ENCODE measurements at regions not wholly inside any gene's neighbourhood (a gene's known extent, or its start where the extent isn't known, plus 50 kb on each side); places are given as distances from the start of the nearest gene placed in this dataset.

GRCh38 chr9:117809751-117810150 is 105.5 kb downstream of the TLR4 start:
- Histone ChIP-seq H3K27me3 (ENCODE audit: control insufficient read depth, insufficient read depth, low read length) (no peaks in the 10 kb centered on the region), H3K36me3 (ENCODE audit: control insufficient read depth, insufficient read depth, low read length) (no peaks in the 10 kb centered on the region), H3K4me3 (ENCODE audit: low read depth, low read length) (no peak overlapping the region)
- ChIA-PET POLR2A (no interaction called here), CTCF (no interaction called here)
- DNase-seq (ENCODE audit: low read depth) = no peak
- TF ChIP-seq CTCF (IDR thresholded peaks at IDR 0.05; ENCODE audit: insufficient read depth, low read depth, low read length) = no peak

- POLR2A ChIA-PET = no interaction called here
- no peaks in the 10 kb centered on the region for H3K27me3 ChIP-seq (ENCODE audit: control insufficient read depth, insufficient read depth, low read length)
- CTCF ChIA-PET = interaction anchor here (1.3 kb wide), 1 partner anchor 10 kb away, joined by 3 read pairs; no protein-coding TSS in a partner anchor
- TF ChIP-seq CTCF (IDR thresholded peaks at IDR 0.05; ENCODE audit: insufficient read depth, low read depth, low read length) = no peak
- no peaks in the 10 kb centered on the region for H3K36me3 ChIP-seq (ENCODE audit: control insufficient read depth, insufficient read depth, low read length)
- no peak for DNase-seq (ENCODE audit: low read depth)
- H3K4me3 ChIP-seq (ENCODE audit: low read depth, low read length) = no peak overlapping the region
These were observed 111.1 kb downstream of the TLR4 start for GRCh38 chr9:117815315-117815714.

- ChIA-PET CTCF (no interaction called here), POLR2A (no interaction called here)
- DNase-seq (ENCODE audit: low read depth) = no peak
- no peak for TF ChIP-seq CTCF (IDR thresholded peaks at IDR 0.05; ENCODE audit: insufficient read depth, low read depth, low read length)
- no peak overlapping the region for H3K4me3 ChIP-seq (ENCODE audit: low read depth, low read length)
- no peaks in the 10 kb centered on the region for H3K27me3 ChIP-seq (ENCODE audit: control insufficient read depth, insufficient read depth, low read length)
- no peaks in the 10 kb centered on the region for H3K36me3 ChIP-seq (ENCODE audit: control insufficient read depth, insufficient read depth, low read length)
These were observed 111.7 kb downstream of the TLR4 start for GRCh38 chr9:117815948-117816347.

GRCh38 chr9:117821954-117822353 is 117.8 kb downstream of the TLR4 start:
- no peak overlapping the region for H3K4me3 ChIP-seq (ENCODE audit: low read depth, low read length)
- DNase-seq (ENCODE audit: low read depth) = no peak
- CTCF ChIA-PET = no interaction called here
- H3K36me3 ChIP-seq (ENCODE audit: control insufficient read depth, insufficient read depth, low read length) = no peaks in the 10 kb centered on the region
- H3K27me3 ChIP-seq (ENCODE audit: control insufficient read depth, insufficient read depth, low read length) = no peaks in the 10 kb centered on the region; the same call in 1 of the 2 replicates
- POLR2A ChIA-PET = no interaction called here
- TF ChIP-seq CTCF (IDR thresholded peaks at IDR 0.05; ENCODE audit: insufficient read depth, low read depth, low read length) = no peak

- Histone ChIP-seq H3K36me3 (ENCODE audit: control insufficient read depth, insufficient read depth, low read length) (no peaks in the 10 kb centered on the region), H3K27me3 (ENCODE audit: control insufficient read depth, insufficient read depth, low read length) (no peaks in the 10 kb centered on the region; the same call in 1 of the 2 replicates), H3K4me3 (ENCODE audit: low read depth, low read length) (no peak overlapping the region)
- TF ChIP-seq CTCF (IDR thresholded peaks at IDR 0.05; ENCODE audit: insufficient read depth, low read depth, low read length) = no peak
- CTCF ChIA-PET = interaction anchor here (0.6 kb wide), 1 partner anchor 257 kb away, joined by 3 read pairs; no protein-coding TSS in a partner anchor
- POLR2A ChIA-PET = no interaction called here
- DNase-seq (ENCODE audit: low read depth) = no peak
These were observed 119.4 kb downstream of the TLR4 start for GRCh38 chr9:117823576-117823975.

All from BJ (cell line).